Fibroblast of lung (primary cell): ENCODE measurements at regions not wholly inside any gene's neighbourhood (a gene's known extent, or its start where the extent isn't known, plus 50 kb on each side); places are given as distances from the start of the nearest gene placed in this dataset.

Experiments
- DNase-seq, 2 donors: peaks; one replicate each; pipeline versions ENCODE4 v3.0.0 to v3.0.0-alpha.2; 2010; ENCODE audit warnings: low read depth in 2 of 2
- H2AFZ ChIP-seq: 2 replicates; pipeline ENCODE4 v1.5.1; 2012; ENCODE audit warnings: low read length, control low read depth, inconsistent platforms
- H3K27ac ChIP-seq: 2 replicates; pipeline ENCODE4 v1.5.1; 2011; ENCODE audit warnings: low read length, control low read depth; ENCODE audit not compliant: insufficient read depth
- H3K27me3 ChIP-seq: 2 replicates; pipeline ENCODE4 v1.5.1; 2011; ENCODE audit warnings: mild to moderate bottlenecking, low read length; ENCODE audit not compliant: control insufficient read depth, insufficient read depth
- H3K36me3 ChIP-seq: 2 replicates; pipeline ENCODE4 v1.5.1; 2011; ENCODE audit warnings: low read length; ENCODE audit not compliant: control insufficient read depth, insufficient read depth
- H3K4me1 ChIP-seq: 2 replicates; pipeline ENCODE4 v1.5.1; 2011; ENCODE audit warnings: low read length; ENCODE audit not compliant: control insufficient read depth, insufficient read depth; ENCODE audit errors: extremely low read depth
- H3K4me2 ChIP-seq: 2 replicates; pipeline ENCODE4 v1.5.1; 2011; ENCODE audit warnings: low read length, control low read depth; ENCODE audit not compliant: insufficient read depth; ENCODE audit errors: extremely low read depth
- H3K4me3 ChIP-seq, 4 experiments: fragments of 200-600 bp in 1 of 4; sonication (generic) in 1 of 4; replicated peaks in 1 of 4; 2 replicates each; pipeline ENCODE4 v1.5.1; 2011 to 2016; ENCODE audit warnings: low read length in 4 of 4, low read depth in 3 of 4, mild to moderate bottlenecking in 3 of 4, control low read depth in 2 of 4, inconsistent platforms in 1 of 4, mixed read lengths in 1 of 4; ENCODE audit not compliant: insufficient read depth in 1 of 4; ENCODE audit errors: control extremely low read depth in 1 of 4
- H3K79me2 ChIP-seq: 2 replicates; pipeline ENCODE4 v1.5.1; 2012; ENCODE audit warnings: mild to moderate bottlenecking, low read length, inconsistent platforms; ENCODE audit not compliant: control insufficient read depth, insufficient read depth
- H3K9ac ChIP-seq: 2 replicates; pipeline ENCODE4 v1.5.1; 2011; ENCODE audit warnings: mild to moderate bottlenecking, low read length, control low read depth; ENCODE audit not compliant: insufficient read depth
- H3K9me3 ChIP-seq: 2 replicates; pipeline ENCODE4 v1.5.1; 2012; ENCODE audit warnings: low read depth, low read length; ENCODE audit not compliant: control insufficient read depth, insufficient read depth
- H4K20me1 ChIP-seq: 2 replicates; pipeline ENCODE4 v1.5.1; 2011; ENCODE audit warnings: low read length; ENCODE audit not compliant: control insufficient read depth, insufficient read depth; ENCODE audit errors: extremely low read depth
- CTCF ChIP-seq, 2 donors: IDR thresholded peaks in 1 of 2; conservative IDR thresholded peaks in 1 of 2; 1 replicate in 1 of 2; 2 replicates in 1 of 2; pipeline ENCODE4 v1.5.1; 2011 to 2012; ENCODE audit warnings: low read length in 2 of 2, control low read depth in 1 of 2, inconsistent platforms in 1 of 2, low read depth in 1 of 2, mild to moderate bottlenecking in 1 of 2
- EZH2 ChIP-seq: IDR thresholded peaks from 2 replicates; pipeline ENCODE4 v1.5.1; 2012; ENCODE audit warnings: low read length, control low read depth, mild to moderate bottlenecking; ENCODE audit errors: missing control alignments

- Histone ChIP-seq H3K36me3 (no peaks in the 10 kb centered on the region), H3K9me3 (no peaks in the 10 kb centered on the region), H3K4me3 (no peak overlapping the region)
Measured at GRCh38 chr6:131456565-131456964, 116.5 kb upstream of the ARG1 start.

GRCh38 chr6:131459005-131459404 lies 114.0 kb upstream of the ARG1 start:
- no peak for TF ChIP-seq CTCF (conservative IDR thresholded peaks at IDR 0.05 in 1 of 2, IDR thresholded peaks at IDR 0.05 in 1 of 2; ENCODE audit: low read depth in 1 of 2, low read length in 2 of 2)
- no peak for TF ChIP-seq EZH2
- H4K20me1 ChIP-seq: no peaks in the 10 kb centered on the region
- no peak overlapping the region for H3K4me2 ChIP-seq
- no peak overlapping the region for H3K9ac ChIP-seq
- H2AFZ ChIP-seq: no peak overlapping the region
- no peaks in the 10 kb centered on the region for H3K9me3 ChIP-seq
- H3K36me3 ChIP-seq: no peaks in the 10 kb centered on the region
- H3K4me1 ChIP-seq: no peaks in the 10 kb centered on the region
- no peak overlapping the region for H3K27ac ChIP-seq
- DNase-seq: no peak
- H3K27me3 ChIP-seq: peaks cover 5% of the 10 kb centered on the region
- no peak overlapping the region for H3K4me3 ChIP-seq
- no peaks in the 10 kb centered on the region for H3K79me2 ChIP-seq

More at GRCh38 chr6:131456565-131456964, 116.5 kb upstream of the ARG1 start:
- TF ChIP-seq EZH2 (no peak), CTCF (conservative IDR thresholded peaks at IDR 0.05 in 1 of 2, IDR thresholded peaks at IDR 0.05 in 1 of 2; ENCODE audit: low read depth in 1 of 2, low read length in 2 of 2) (no peak)
- Histone ChIP-seq H2AFZ (no peak overlapping the region), H4K20me1 (no peaks in the 10 kb centered on the region), H3K27me3 (peaks cover 5% of the 10 kb centered on the region), H3K4me1 (no peaks in the 10 kb centered on the region), H3K4me2 (no peak overlapping the region), H3K79me2 (no peaks in the 10 kb centered on the region), H3K9ac (no peak overlapping the region), H3K27ac (no peak overlapping the region)
- DNase-seq: no peak

- Histone ChIP-seq H3K79me2 (no peaks in the 10 kb centered on the region), H3K36me3 (no peaks in the 10 kb centered on the region), H3K4me3 (no peak overlapping the region), H3K9me3 (no peaks in the 10 kb centered on the region), H3K4me1 (no peaks in the 10 kb centered on the region), H3K4me2 (no peak overlapping the region), H3K27me3 (peaks cover 5% of the 10 kb centered on the region), H4K20me1 (no peaks in the 10 kb centered on the region), H3K27ac (no peak overlapping the region), H3K9ac (no peak overlapping the region), H2AFZ (no peak overlapping the region)
- TF ChIP-seq CTCF (conservative IDR thresholded peaks at IDR 0.05 in 1 of 2, IDR thresholded peaks at IDR 0.05 in 1 of 2; ENCODE audit: low read depth in 1 of 2, low read length in 2 of 2) (no peak), EZH2 (no peak)
- DNase-seq: peak in 1 of 2 donors; percentile 22
Measured at GRCh38 chr6:131460614-131461000, 112.4 kb upstream of the ARG1 start.
